ENCODE measurements at regions not wholly inside any gene's neighbourhood (a gene's known extent, or its start where the extent isn't known, plus 50 kb on each side); places are given as distances from the start of the nearest gene placed in this dataset.

DNA sequence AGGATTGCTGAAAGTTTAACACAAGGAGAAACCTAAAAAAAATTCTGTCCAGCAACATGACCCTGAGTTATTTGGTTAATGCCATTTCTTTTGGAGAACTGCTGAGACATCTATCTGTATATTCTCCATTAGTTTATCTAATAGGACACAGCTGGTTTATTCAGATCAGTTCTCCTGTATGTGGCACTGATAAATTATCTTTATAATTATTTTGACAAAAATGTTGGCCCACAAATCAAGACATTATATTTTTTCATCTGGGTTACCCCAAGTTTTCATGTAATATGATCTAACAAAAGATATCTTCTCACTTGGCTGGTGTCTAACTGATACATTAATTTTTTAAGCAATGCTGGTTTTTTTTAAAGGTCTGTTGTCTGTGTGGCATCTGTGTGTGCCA is 231.4 kb downstream of the KLF12 start:
- Mint-ChIP-seq H3K27ac (peak overlapping the region; percentile 0), H3K4me3 (no peak overlapping the region), H3K4me1 (ENCODE audit: low read depth) (peaks cover 59% of the 10 kb centered on the region), H3K9me3 (no peaks in the 10 kb centered on the region), H3K36me3 (ENCODE audit: low read depth) (peaks cover 40% of the 10 kb centered on the region), H3K27me3 (no peaks in the 10 kb centered on the region)
- TF ChIP-seq, protein P1, sequence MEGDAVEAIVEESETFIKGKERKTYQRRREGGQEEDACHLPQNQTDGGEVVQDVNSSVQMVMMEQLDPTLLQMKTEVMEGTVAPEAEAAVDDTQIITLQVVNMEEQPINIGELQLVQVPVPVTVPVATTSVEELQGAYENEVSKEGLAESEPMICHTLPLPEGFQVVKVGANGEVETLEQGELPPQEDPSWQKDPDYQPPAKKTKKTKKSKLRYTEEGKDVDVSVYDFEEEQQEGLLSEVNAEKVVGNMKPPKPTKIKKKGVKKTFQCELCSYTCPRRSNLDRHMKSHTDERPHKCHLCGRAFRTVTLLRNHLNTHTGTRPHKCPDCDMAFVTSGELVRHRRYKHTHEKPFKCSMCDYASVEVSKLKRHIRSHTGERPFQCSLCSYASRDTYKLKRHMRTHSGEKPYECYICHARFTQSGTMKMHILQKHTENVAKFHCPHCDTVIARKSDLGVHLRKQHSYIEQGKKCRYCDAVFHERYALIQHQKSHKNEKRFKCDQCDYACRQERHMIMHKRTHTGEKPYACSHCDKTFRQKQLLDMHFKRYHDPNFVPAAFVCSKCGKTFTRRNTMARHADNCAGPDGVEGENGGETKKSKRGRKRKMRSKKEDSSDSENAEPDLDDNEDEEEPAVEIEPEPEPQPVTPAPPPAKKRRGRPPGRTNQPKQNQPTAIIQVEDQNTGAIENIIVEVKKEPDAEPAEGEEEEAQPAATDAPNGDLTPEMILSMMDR (IDR thresholded peaks at IDR 0.05) = no peak
- Histone ChIP-seq H3K36me3 (ENCODE audit: insufficient read depth, low read length) (peaks cover 3% of the 10 kb centered on the region), H3K27me3 (ENCODE audit: control insufficient read depth in 1 of 2, insufficient read depth in 2 of 2, low read length in 2 of 2) (no peaks in the 10 kb centered on the region), H3K4me1 (ENCODE audit: insufficient read depth, low read length) (peaks cover 5% of the 10 kb centered on the region), H3K4me3 (ENCODE audit: low read length) (no peak overlapping the region), H3K27ac (ENCODE audit: low read depth in 1 of 2, low read length in 2 of 2) (no peak overlapping the region), H3K9me3 (ENCODE audit: control insufficient read depth in 1 of 2, insufficient read depth in 1 of 2, low read length in 2 of 2) (no peaks in the 10 kb centered on the region)
- intact Hi-C loops (cut with DNase I, micrococcal nuclease) = no loop called here
- CTCF ChIA-PET = no interaction called here
- POLR2A ChIA-PET = no interaction called here
- DNase-seq (no peak), ATAC-seq (ENCODE audit: poor library complexity) (no peak)

DNA sequence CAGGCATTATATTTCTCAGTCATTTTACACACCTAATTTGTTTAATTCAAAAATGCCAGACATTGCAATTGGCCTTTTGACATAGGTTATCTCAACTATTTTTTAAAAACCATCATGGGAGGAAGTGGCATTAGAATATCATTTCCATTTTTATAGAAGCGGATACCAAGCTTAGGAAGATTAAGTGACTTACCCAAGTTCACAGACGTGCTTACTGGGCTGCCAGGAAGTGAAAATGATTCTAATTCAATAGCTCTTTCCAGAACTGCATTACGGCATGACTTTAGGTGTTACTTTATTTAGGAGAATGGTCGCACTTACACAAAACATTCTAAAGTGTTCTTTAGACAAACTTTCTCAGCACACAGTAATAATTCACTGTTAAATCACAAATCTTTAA is 231.9 kb downstream of the KLF12 start:
- Mint-ChIP-seq H3K4me1 (ENCODE audit: low read depth) (peaks cover 65% of the 10 kb centered on the region), H3K27ac (peak overlapping the region; percentile 0), H3K9me3 (no peaks in the 10 kb centered on the region), H3K27me3 (no peaks in the 10 kb centered on the region), H3K36me3 (ENCODE audit: low read depth) (peaks cover 40% of the 10 kb centered on the region), H3K4me3 (no peak overlapping the region)
- intact Hi-C loops (cut with DNase I, micrococcal nuclease) = no loop called here
- Histone ChIP-seq H3K9me3 (ENCODE audit: control insufficient read depth in 1 of 2, insufficient read depth in 1 of 2, low read length in 2 of 2) (no peaks in the 10 kb centered on the region), H3K27ac (ENCODE audit: low read depth in 1 of 2, low read length in 2 of 2) (no peak overlapping the region), H3K27me3 (ENCODE audit: control insufficient read depth in 1 of 2, insufficient read depth in 2 of 2, low read length in 2 of 2) (no peaks in the 10 kb centered on the region), H3K36me3 (ENCODE audit: insufficient read depth, low read length) (peaks cover 3% of the 10 kb centered on the region), H3K4me1 (ENCODE audit: insufficient read depth, low read length) (peaks cover 5% of the 10 kb centered on the region), H3K4me3 (ENCODE audit: low read length) (no peak overlapping the region)
- ChIA-PET CTCF (no interaction called here), POLR2A (no interaction called here)
- TF ChIP-seq, protein P1 (IDR thresholded peaks at IDR 0.05) = no peak
- ATAC-seq (ENCODE audit: poor library complexity) = no peak
- DNase-seq = peak in 1 of 14 experiments; percentile 11

DNA sequence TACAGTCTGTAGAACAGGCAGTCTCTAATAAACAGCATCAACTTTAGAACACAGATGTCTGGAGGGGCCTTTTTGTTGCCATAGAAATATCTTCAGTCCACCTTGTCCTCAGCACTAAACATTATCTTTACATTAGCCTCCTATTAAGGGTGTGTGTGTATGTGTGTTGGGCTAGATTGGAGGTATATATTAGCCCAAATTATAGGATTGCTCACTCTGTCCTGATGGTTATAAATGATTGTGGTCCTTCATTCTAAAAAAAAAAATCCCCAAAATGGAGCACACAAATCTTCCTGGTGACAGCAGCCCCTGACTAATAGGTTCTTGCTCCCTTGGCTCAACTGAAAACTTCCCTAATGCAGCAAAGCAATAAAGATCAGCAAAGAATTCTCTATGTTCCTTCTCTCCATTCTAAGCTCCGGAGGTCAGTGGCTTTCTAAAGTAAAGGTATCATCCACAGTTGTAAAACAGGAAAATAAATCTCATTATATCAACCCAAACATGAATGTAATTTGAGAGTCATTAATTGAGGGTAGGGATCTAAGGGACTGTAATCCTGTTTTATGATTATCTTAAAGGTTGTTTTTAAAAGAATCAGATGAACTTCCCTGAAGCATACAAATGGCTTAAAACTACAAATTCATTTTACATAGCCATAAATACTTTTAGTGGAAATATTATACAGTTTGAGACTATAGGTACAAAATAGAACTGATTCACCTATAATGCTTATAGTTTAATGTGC is 232.7 kb downstream of the KLF12 start:
- Mint-ChIP-seq H3K27ac (peak overlapping the region; percentile 0), H3K4me1 (ENCODE audit: low read depth) (peaks cover 73% of the 10 kb centered on the region), H3K9me3 (no peaks in the 10 kb centered on the region), H3K4me3 (no peak overlapping the region), H3K27me3 (no peaks in the 10 kb centered on the region), H3K36me3 (ENCODE audit: low read depth) (peaks cover 40% of the 10 kb centered on the region)
- TF ChIP-seq, protein P1 (IDR thresholded peaks at IDR 0.05) = no peak
- ATAC-seq (ENCODE audit: poor library complexity) (no peak), DNase-seq (no peak)
- POLR2A ChIA-PET = no interaction called here
- H3K27me3 ChIP-seq (ENCODE audit: control insufficient read depth in 1 of 2, insufficient read depth in 2 of 2, low read length in 2 of 2) = no peaks in the 10 kb centered on the region
- peaks cover 3% of the 10 kb centered on the region for H3K36me3 ChIP-seq (ENCODE audit: insufficient read depth, low read length)
- peaks cover 5% of the 10 kb centered on the region for H3K4me1 ChIP-seq (ENCODE audit: insufficient read depth, low read length)
- CTCF ChIA-PET = no interaction called here
- no peak overlapping the region for H3K4me3 ChIP-seq (ENCODE audit: low read length)
- intact Hi-C loops (cut with DNase I, micrococcal nuclease) = no loop called here
- no peaks in the 10 kb centered on the region for H3K9me3 ChIP-seq (ENCODE audit: control insufficient read depth in 1 of 2, insufficient read depth in 1 of 2, low read length in 2 of 2)
- H3K27ac ChIP-seq (ENCODE audit: low read depth in 1 of 2, low read length in 2 of 2) = no peak overlapping the region
